ENCODE measurements at regions not wholly inside any gene's neighbourhood (a gene's known extent, or its start where the extent isn't known, plus 50 kb on each side); places are given as distances from the start of the nearest gene placed in this dataset.

DNA sequence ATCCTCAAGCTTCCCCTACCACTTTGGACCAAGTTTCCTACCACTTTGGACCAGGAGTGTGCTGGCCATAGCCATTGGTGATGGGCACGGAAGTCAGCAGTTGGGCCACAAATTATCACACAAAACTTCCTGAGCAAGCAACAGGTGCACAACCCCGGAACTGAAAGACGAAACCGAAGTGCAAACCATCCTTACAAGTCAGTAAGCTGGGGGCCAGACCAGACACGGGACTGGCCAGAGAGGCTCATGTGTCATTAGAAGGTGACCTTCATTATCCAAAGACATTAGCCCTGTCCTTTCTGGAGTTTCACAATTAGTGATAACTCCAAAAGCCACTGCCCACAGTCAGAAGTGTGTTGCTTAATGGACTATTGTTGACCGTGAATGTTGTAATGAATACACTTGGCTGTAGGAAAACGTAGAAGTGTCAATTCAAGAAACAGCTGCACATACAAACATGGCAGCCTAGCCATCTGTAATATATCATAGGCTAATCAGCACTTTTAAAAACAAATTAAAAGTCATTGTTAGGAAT lies 244.1 kb upstream of the IRS2 start:
- H3K4me1 ChIP-seq = no peaks in the 10 kb centered on the region
- 67 to 84% (median 73%) methylated on average over 7 of the region's 7 CpGs for WGBS, 5 donors
- no peaks in the 10 kb centered on the region for H3K36me3 ChIP-seq
- no peak overlapping the region for H3K4me3 ChIP-seq
- H3K9me3 ChIP-seq = no peaks in the 10 kb centered on the region
- DNase-seq = no peak
- intact Hi-C loops (cut with DNase I; ENCODE audit: low total_unique reads) = no loop called here
- H3K27ac ChIP-seq = no peak overlapping the region
- H3K27me3 ChIP-seq (replicated peaks in 1 of 7) = no peaks in the 10 kb centered on the region
- TF ChIP-seq, protein P1, sequence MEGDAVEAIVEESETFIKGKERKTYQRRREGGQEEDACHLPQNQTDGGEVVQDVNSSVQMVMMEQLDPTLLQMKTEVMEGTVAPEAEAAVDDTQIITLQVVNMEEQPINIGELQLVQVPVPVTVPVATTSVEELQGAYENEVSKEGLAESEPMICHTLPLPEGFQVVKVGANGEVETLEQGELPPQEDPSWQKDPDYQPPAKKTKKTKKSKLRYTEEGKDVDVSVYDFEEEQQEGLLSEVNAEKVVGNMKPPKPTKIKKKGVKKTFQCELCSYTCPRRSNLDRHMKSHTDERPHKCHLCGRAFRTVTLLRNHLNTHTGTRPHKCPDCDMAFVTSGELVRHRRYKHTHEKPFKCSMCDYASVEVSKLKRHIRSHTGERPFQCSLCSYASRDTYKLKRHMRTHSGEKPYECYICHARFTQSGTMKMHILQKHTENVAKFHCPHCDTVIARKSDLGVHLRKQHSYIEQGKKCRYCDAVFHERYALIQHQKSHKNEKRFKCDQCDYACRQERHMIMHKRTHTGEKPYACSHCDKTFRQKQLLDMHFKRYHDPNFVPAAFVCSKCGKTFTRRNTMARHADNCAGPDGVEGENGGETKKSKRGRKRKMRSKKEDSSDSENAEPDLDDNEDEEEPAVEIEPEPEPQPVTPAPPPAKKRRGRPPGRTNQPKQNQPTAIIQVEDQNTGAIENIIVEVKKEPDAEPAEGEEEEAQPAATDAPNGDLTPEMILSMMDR (IDR thresholded peaks at IDR 0.05 in 8 of 11, conservative IDR thresholded peaks at IDR 0.05 in 3 of 11) = no peak
- TF ChIP-seq POLR2A (IDR thresholded peaks at IDR 0.05) (no peak), POLR2AphosphoS5 (IDR thresholded peaks at IDR 0.05) (no peak)

DNA sequence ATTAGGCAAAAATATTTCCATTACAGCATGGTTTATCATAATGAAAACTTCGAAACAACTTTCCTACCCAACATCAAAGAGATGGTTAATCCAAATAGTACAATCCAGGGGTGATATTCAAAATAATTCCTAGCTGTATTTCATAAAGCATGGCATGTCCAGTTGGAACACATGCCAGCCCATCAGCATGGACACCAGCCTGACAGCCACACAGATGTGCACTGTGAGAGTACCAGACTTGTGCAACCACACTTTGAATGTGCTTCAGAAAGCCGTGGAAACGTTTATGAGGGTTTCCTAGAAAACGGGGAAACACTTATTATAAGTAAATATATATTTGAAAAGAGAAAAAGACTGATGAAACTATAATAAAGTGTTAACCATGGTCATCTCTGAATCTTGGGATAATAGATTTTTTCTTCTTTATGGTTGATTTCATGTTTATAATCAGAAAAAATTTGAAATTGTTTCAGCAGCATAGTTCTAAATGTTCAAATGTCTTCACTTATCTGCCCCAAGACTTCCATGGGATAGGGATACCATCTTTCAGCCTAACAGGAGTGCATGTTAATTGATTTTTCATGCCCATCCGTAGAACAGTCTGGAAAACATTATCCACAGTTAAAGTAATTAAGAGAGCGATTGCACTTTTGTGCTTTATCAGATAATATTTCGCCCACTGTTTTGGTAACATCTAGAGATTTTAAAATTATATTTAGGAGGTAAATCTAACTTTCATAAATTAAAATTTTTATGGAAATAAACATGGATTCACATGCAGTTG lies 242.6 kb upstream of the IRS2 start:
- DNase-seq = no peak
- no peaks in the 10 kb centered on the region for H3K9me3 ChIP-seq
- no peak for TF ChIP-seq POLR2A (IDR thresholded peaks at IDR 0.05)
- H3K27me3 ChIP-seq (replicated peaks in 1 of 7) = no peaks in the 10 kb centered on the region
- no peaks in the 10 kb centered on the region for H3K36me3 ChIP-seq
- no peaks in the 10 kb centered on the region for H3K4me1 ChIP-seq
- H3K27ac ChIP-seq = no peak overlapping the region
- no peak overlapping the region for H3K4me3 ChIP-seq
- intact Hi-C loops (cut with DNase I; ENCODE audit: low total_unique reads) = no loop called here
- WGBS, 5 donors = 83 to 90% (median 88%) methylated on average over 7 of the region's 7 CpGs

DNA sequence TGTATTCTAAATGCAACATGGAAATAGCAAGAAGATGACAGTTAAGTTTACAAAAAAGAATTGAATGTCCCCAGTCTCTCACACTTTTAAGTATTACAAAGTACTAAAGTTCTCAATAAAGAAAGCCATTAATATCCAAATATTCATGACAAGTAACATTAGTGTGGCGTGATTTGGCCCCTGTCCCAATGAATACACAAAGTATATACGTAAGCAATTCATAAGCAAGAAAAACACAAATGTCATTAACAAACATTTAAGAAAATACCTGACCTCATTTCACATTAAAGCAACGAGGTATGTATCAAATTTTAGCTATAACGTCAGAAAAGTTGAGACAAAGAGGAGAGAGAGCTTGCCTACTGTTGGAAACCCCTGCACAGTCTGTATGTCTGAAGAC lies 241.9 kb upstream of the IRS2 start:
- Histone ChIP-seq H3K9me3 (no peaks in the 10 kb centered on the region), H3K4me1 (no peaks in the 10 kb centered on the region), H3K27me3 (replicated peaks in 1 of 7) (no peaks in the 10 kb centered on the region), H3K27ac (no peak overlapping the region), H3K36me3 (no peaks in the 10 kb centered on the region), H3K4me3 (no peak overlapping the region)
- WGBS, 5 donors = 69 to 81% (median 76%) methylated on average over 4 of the region's 4 CpGs
- intact Hi-C loops (cut with DNase I; ENCODE audit: low total_unique reads) = no loop called here
- DNase-seq = no peak
- TF ChIP-seq POLR2AphosphoS5 (IDR thresholded peaks at IDR 0.05) (no peak), POLR2A (IDR thresholded peaks at IDR 0.05) (no peak)
- TF ChIP-seq, protein P1 (IDR thresholded peaks at IDR 0.05 in 8 of 11, conservative IDR thresholded peaks at IDR 0.05 in 3 of 11) = no peak

DNA sequence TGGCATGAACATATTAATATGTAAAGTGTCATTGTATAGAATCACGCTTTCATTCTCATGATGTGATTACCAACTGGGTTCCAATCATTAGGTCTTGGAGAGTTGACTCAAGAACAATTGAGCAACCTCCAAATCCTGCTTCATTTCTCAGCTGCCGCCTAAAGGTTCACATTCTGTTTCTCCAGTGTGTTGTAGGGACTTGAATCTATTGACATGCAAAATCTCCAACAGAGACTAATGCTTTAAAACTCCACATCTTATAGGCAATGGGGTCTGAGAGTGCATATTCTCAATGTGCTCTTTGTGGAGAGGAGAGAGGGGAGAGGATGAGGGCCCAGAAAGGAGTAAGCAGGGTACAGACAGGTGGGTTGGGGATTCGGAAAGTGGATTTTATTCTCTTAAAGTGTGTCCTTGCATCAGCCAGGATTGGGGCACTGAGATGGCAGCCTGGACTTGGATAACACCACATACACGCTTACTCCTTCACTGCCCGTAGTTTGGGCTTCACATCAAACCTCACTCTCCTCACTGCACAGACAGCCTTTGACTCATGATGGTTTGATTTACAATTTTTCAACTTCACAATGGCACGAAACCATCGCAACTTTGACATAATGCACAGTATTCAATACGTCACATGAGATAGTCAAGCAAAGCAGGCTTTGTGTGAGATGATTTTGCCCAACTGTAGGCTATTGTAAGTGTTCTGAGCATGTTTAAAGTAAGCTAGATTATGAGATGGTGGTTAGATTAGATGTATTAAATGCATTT lies 241.3 kb upstream of the IRS2 start:
- WGBS, 5 donors = 74 to 85% (median 81%) methylated on average over 8 of the region's 8 CpGs
- H3K27ac ChIP-seq = no peak overlapping the region
- H3K4me3 ChIP-seq = no peak overlapping the region
- H3K27me3 ChIP-seq (replicated peaks in 1 of 7) = no peaks in the 10 kb centered on the region
- H3K4me1 ChIP-seq = no peaks in the 10 kb centered on the region
- H3K36me3 ChIP-seq = no peaks in the 10 kb centered on the region
- DNase-seq = no peak
- intact Hi-C loops (cut with DNase I; ENCODE audit: low total_unique reads) = no loop called here
- TF ChIP-seq POLR2A (IDR thresholded peaks at IDR 0.05) (no peak), POLR2AphosphoS5 (IDR thresholded peaks at IDR 0.05) (no peak)
- TF ChIP-seq, protein P1 (IDR thresholded peaks at IDR 0.05 in 8 of 11, conservative IDR thresholded peaks at IDR 0.05 in 3 of 11) = no peak
- no peaks in the 10 kb centered on the region for H3K9me3 ChIP-seq
